Keratinocyte (primary cell): ENCODE measurements at regions not wholly inside any gene's neighbourhood (a gene's known extent, or its start where the extent isn't known, plus 50 kb on each side); places are given as distances from the start of the nearest gene placed in this dataset.
"Not testable (repeated sequence)": the region's sequence is repeated elsewhere in the genome, so short reads cannot be mapped to it uniquely, and the experiment has no call there.

Experiments
- EZH2 ChIP-seq: IDR thresholded peaks from one replicate; pipeline ENCODE4 v1.6.1; 2012; ENCODE audit warnings: inconsistent platforms, mild to moderate bottlenecking, low read length, moderate library complexity
- TF ChIP-seq, protein P1 (sequence below), 3 experiments: IDR thresholded peaks in 1 of 3; conservative IDR thresholded peaks in 1 of 3; optimal IDR thresholded peaks in 1 of 3; 2 replicates in 2 of 3; 3 replicates in 1 of 3; pipeline versions ENCODE3 to v1.5.1; 2011; ENCODE audit warnings: low read length in 3 of 3, mild to moderate bottlenecking in 3 of 3, moderate library complexity in 2 of 3, control low read depth in 1 of 3, inconsistent platforms in 1 of 3; ENCODE audit not compliant: insufficient read depth in 2 of 3; ENCODE audit errors: extremely low read depth in 1 of 3

DNA sequence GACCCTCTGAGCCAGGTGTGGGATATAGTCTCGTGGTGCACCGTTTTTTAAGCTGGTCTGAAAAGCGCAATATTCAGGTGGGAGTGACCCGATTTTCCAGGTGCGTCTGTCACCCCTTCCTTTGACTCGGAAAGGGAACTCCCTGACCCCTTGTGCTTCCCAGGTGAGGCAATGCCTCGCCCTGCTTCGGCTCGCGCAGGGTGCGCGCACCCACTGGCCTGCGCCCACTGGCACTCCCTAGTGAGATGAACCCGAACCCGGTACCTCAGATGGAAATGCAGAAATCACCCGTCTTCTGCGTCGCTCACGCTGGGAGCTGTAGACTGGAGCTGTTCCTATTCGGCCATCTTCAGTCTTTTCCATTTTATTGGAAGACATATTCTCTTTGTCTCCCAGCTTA is 171.4 kb upstream of the OR4C13 start:
- TF ChIP-seq, protein P1, sequence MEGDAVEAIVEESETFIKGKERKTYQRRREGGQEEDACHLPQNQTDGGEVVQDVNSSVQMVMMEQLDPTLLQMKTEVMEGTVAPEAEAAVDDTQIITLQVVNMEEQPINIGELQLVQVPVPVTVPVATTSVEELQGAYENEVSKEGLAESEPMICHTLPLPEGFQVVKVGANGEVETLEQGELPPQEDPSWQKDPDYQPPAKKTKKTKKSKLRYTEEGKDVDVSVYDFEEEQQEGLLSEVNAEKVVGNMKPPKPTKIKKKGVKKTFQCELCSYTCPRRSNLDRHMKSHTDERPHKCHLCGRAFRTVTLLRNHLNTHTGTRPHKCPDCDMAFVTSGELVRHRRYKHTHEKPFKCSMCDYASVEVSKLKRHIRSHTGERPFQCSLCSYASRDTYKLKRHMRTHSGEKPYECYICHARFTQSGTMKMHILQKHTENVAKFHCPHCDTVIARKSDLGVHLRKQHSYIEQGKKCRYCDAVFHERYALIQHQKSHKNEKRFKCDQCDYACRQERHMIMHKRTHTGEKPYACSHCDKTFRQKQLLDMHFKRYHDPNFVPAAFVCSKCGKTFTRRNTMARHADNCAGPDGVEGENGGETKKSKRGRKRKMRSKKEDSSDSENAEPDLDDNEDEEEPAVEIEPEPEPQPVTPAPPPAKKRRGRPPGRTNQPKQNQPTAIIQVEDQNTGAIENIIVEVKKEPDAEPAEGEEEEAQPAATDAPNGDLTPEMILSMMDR (optimal IDR thresholded peaks at IDR 0.05 in 1 of 3, IDR thresholded peaks at IDR 0.05 in 1 of 3, conservative IDR thresholded peaks at IDR 0.05 in 1 of 3; ENCODE audit: extremely low read depth in 1 of 3, insufficient read depth in 2 of 3, low read length in 3 of 3): not testable (repeated sequence)
- TF ChIP-seq EZH2: not testable (repeated sequence)
